SK-N-SH treated with all-trans-retinoic acid at 6 μM for 48 hours (cell line): ENCODE measurements at regions not wholly inside any gene's neighbourhood (a gene's known extent, or its start where the extent isn't known, plus 50 kb on each side); places are given as distances from the start of the nearest gene placed in this dataset.

Experiments
- BACH2 ChIP-seq: fragments of 250-450 bp; sonication (Bioruptor Pico); IDR thresholded peaks from 2 replicates; pipeline ENCODE4 v1.9.0; 2021; ENCODE audit warnings: mild to moderate bottlenecking, borderline replicate concordance
- CREB5 ChIP-seq: fragments of 250-450 bp; sonication (Bioruptor Pico); IDR thresholded peaks from 2 replicates; pipeline ENCODE4 v1.5.1; 2020; ENCODE audit warnings: low read depth, mild to moderate bottlenecking, moderate library complexity
- PATZ1 ChIP-seq: fragments of 250-450 bp; sonication (Bioruptor Pico); IDR thresholded peaks from 2 replicates; pipeline ENCODE4 v1.8.0; 2020; ENCODE audit warnings: mild to moderate bottlenecking, moderate library complexity, borderline replicate concordance
- RARB ChIP-seq: fragments of 250-450 bp; sonication (Bioruptor Pico); IDR thresholded peaks from 2 replicates; pipeline ENCODE4 v1.8.0; 2021; ENCODE audit warnings: mild to moderate bottlenecking, moderate library complexity
- ZFP3 ChIP-seq: fragments of 250-450 bp; sonication (Bioruptor Pico); IDR thresholded peaks from 2 replicates; pipeline ENCODE4 v1.5.0; 2020; ENCODE audit warnings: mild to moderate bottlenecking, moderate library complexity
- ZFP30 ChIP-seq: fragments of 450-650 bp; formaldehyde crosslinking; IDR thresholded peaks from 2 replicates; pipeline ENCODE4 v1.5.0; 2022; ENCODE audit warnings: mild to moderate bottlenecking, moderate library complexity

DNA sequence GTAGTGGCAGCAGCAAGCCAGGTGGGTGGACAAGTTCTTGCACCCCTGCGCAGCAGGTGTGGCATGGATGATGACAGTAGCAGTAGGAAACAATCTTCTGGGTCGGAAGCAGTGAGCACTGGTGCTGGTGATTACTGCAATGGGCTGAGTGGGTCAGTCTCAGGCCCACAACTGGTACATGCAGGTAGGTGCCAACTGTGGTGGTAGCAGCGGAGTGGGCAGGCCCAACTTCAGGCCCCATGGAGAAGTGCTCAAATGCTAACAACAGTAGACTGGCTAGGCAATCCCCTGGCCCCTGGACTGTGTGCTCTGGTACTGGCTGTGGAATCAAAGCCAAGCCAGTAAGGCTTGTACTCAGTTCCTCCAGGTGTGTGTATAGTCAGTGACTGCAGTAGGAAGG is 413.7 kb downstream of the PDGFC start:
- TF ChIP-seq PATZ1 (CRISPR knock-in tag) = no peak
- TF ChIP-seq ZFP3 (CRISPR knock-in tag) = no peak
- TF ChIP-seq ZFP30 (CRISPR knock-in tag) = no peak
- TF ChIP-seq CREB5 (CRISPR knock-in tag) = no peak
- no peak for TF ChIP-seq RARB (CRISPR knock-in tag)
- no peak for TF ChIP-seq BACH2 (CRISPR knock-in tag)
